ENCODE measurements at regions not wholly inside any gene's neighbourhood (a gene's known extent, or its start where the extent isn't known, plus 50 kb on each side); places are given as distances from the start of the nearest gene placed in this dataset.
"Not testable (repeated sequence)": the region's sequence is repeated elsewhere in the genome, so short reads cannot be mapped to it uniquely, and the experiment has no call there.

DNA sequence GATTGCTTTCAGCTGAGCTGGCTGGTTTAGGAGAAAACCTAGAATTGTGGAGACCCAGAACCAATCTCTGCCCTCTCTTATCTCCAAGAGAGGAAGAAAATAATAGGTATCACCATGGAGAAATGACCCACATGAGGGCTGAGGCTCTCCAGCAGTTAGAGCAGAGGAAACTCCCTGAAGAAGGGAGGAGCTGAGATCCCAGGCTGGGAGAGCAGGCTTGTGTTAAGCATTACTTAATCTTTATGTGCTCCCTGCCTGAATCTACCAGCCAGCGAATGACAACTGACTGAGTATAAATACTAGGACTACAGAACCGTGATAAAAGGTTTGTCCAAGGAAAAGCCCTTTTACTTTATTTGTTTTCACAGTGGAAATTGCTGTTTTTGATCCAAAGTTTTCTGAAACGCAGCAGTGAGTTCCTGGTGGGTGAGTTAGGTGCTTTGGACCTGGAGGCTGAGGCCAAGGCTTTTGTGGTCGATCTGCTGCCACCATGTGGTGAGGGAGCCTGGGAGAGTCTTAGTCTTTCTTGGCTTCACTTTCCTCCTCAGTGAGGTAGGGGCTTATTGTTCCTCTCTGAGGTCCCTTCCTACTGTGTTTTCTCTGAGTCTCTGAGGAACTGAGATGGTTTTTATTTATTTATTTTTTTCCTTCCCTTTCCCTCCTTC, 219.5 kb upstream of the NOTCH2NLA start:
- H3K36me3 ChIP-seq; ATAC-seq; H3K4me3 ChIP-seq; H3K4me1 ChIP-seq; H3K9me3 ChIP-seq; intact Hi-C loops (cut with DNase I); H3K27ac ChIP-seq; H3K27me3 ChIP-seq: not testable (repeated sequence)
- 8 to 30% (median 22%) methylated on average over 2 to 4 of the region's 4 CpGs for WGBS, 4 donors
- DNase-seq = peak in 4 of 5 donors; percentile 45 to 52 (median 51)
- TF ChIP-seq, protein P1, sequence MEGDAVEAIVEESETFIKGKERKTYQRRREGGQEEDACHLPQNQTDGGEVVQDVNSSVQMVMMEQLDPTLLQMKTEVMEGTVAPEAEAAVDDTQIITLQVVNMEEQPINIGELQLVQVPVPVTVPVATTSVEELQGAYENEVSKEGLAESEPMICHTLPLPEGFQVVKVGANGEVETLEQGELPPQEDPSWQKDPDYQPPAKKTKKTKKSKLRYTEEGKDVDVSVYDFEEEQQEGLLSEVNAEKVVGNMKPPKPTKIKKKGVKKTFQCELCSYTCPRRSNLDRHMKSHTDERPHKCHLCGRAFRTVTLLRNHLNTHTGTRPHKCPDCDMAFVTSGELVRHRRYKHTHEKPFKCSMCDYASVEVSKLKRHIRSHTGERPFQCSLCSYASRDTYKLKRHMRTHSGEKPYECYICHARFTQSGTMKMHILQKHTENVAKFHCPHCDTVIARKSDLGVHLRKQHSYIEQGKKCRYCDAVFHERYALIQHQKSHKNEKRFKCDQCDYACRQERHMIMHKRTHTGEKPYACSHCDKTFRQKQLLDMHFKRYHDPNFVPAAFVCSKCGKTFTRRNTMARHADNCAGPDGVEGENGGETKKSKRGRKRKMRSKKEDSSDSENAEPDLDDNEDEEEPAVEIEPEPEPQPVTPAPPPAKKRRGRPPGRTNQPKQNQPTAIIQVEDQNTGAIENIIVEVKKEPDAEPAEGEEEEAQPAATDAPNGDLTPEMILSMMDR (IDR thresholded peaks at IDR 0.05) = peak in 9 of 12 donors; percentile 4 to 47 (median 36)

DNA sequence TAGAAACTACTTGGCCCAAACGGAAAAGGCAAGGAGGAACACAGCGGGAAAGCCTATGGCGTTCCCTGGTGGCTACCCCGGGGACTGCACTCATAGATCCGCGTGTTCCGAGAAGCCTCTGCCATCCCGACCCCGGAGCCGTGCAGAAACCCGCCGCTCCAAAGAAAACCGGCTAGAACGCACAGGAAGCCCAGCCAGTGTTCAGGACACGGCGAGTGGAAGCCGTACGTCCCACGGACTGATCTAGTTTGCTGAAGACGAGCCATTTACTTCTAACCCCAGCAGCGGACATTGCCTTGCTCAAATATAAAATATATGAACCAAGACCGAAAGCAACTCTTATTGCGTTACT, 215.0 kb upstream of the NOTCH2NLA start:
- H3K27ac ChIP-seq; H3K36me3 ChIP-seq; ATAC-seq; H3K4me1 ChIP-seq; H3K9me3 ChIP-seq; intact Hi-C loops (cut with DNase I); H3K27me3 ChIP-seq: not testable (repeated sequence)
- H3K4me3 ChIP-seq = peak overlapping the region in 9 of 12 donors; percentile 34 to 59 (median 45)
- WGBS, 4 donors = 0 to 1% (median 0%) methylated on average over 5 to 18 of the region's 23 CpGs
- TF ChIP-seq, protein P1 (IDR thresholded peaks at IDR 0.05) = peak in 5 of 12 donors; percentile 4 to 25 (median 12)
- DNase-seq = peak in 3 of 5 donors; percentile 18 to 25 (median 19)

DNA sequence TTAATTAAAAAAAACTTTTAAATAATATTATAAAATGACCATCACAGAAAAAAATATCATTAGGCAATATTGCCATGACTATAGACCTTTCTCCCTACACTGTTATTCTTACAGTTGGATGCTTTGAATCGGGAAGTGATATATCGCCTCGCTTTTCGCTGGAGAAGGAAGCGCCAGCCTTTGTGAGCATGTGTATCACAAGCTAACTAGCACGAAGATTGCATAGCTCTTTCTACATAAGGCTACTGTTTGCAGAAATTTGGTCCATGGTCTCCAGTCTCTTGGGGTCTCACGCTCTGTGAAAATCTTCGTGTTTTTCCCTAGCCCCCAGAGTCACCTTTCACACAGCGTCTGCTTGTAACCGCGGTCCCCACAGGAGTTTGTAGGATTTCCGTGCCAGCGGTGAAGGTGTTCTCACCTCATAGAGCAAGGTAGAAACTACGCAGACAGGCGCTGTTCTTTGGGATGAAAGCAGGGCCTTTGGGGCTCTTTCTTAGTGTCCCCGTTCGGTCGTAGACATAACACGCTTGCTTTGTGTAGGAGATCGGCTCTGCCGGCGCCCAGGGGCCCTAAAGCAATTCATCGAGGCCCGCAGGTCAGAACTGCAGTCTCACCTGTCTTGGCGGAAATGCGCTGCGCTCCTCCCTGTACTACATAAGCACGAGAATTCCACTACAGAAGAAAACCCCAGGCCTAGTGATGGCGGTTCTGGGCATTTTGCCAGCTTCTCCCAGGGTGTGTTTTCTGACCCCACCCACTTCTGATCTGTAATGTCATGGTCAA, 214.5 kb upstream of the NOTCH2NLA start:
- intact Hi-C loops (cut with DNase I); H3K4me1 ChIP-seq; H3K27me3 ChIP-seq; H3K9me3 ChIP-seq; H3K36me3 ChIP-seq; H3K27ac ChIP-seq; ATAC-seq; DNase-seq: not testable (repeated sequence)
- WGBS, 4 donors = 51 to 69% (median 56%) methylated on average over 11 to 15 of the region's 29 CpGs
- H3K4me3 ChIP-seq = peak overlapping the region in 3 of 12 donors; percentile 34 to 45 (median 44)

DNA sequence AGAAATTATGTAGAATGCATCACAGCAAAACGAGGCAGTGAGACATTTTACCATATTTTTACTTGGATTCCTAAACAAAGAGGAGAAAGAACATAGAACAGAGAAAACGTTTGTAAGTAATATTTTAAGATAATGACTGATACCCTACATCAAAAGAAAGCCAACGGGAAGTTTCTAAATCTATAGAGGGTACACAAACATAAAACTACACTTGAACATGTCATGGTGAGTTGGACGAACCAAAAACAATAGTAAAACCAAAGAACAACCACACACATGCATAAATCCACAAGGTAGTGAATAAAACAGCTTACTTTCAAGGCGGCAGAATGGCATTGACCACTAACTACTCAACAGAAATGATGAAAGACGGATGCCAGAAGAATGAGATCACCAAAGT, 209.7 kb upstream of the NOTCH2NLA start:
- WGBS, 4 donors = 55 to 100% (median 69%) methylated on average over 1 to 3 of the region's 6 CpGs; no CpG with 5 or more reads in 1 of the 4 donors
- H3K27ac ChIP-seq; intact Hi-C loops (cut with DNase I); H3K4me3 ChIP-seq; H3K27me3 ChIP-seq; H3K36me3 ChIP-seq; H3K9me3 ChIP-seq; ATAC-seq; H3K4me1 ChIP-seq; DNase-seq: not testable (repeated sequence)

DNA sequence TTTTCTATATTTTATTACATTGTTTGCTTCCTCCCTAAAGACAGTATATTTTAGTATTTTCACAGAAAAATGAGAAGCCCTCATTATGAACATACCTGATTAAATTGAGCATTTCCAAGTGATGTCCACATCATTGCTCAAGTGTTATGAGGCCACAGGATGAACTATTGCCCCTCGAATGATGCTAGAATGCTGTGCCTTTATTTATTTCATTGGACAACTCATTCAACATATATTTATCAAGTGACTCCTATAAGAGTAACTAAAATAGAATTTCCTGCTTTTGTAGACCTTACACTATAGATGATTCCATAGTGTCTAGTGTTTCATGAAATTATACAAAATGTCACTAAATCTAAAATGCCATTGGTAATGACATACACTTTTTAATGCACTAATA, 187.8 kb upstream of the NOTCH2NLA start:
- DNase-seq; H3K9me3 ChIP-seq; H3K27me3 ChIP-seq; ATAC-seq; H3K4me3 ChIP-seq; H3K36me3 ChIP-seq; intact Hi-C loops (cut with DNase I); H3K4me1 ChIP-seq; H3K27ac ChIP-seq: not testable (repeated sequence)
- WGBS, 4 donors = 78 to 89% (median 85%) methylated on average over 1 of the region's 1 CpG

DNA sequence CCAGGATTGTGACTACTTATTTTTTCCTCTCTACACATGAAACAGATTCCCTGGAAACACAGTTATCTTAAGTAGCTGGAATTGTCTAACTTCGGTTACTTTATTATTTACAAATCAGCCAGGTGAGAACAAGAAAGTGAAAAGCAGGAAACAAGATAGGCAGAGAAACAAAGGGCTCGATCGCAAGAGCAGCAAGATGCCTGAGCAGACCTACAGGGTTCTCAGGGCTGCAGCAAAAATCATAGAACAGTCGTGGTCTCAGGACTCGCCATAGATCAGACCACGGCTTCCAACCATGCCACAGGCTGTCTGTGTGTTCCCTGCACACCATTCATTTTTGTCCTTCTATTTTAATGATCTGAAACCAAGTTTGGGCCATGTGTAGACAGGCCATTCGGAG, 186.2 kb upstream of the NOTCH2NLA start:
- H3K27ac ChIP-seq; ATAC-seq; DNase-seq; H3K27me3 ChIP-seq; H3K36me3 ChIP-seq; H3K4me1 ChIP-seq; H3K9me3 ChIP-seq; H3K4me3 ChIP-seq; intact Hi-C loops (cut with DNase I): not testable (repeated sequence)
- 82 to 95% (median 85%) methylated on average over 5 of the region's 7 CpGs; no CpG with 5 or more reads in 1 of the 4 donors for WGBS, 4 donors

DNA sequence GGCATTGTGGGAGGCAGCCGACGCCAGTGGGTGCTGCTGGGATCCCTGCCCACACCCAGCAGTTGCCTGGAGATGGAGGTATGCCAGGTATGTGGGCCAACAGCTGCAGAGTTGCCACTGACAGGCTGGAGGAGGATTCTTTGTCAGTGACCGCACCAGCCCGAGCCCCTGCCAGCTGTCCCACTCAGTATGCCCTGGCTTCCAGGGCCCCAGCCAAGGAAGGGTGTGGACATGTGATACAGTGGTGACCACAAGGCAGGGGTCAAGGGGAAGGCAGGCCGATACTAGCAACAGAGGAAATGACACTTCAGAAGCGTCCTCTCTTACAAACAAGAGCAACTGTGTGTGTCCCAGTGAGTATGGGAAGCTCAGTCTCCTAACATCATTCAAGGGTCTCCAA, 185.1 kb upstream of the NOTCH2NLA start:
- H3K36me3 ChIP-seq; intact Hi-C loops (cut with DNase I); H3K9me3 ChIP-seq; H3K4me1 ChIP-seq; ATAC-seq; H3K27ac ChIP-seq; H3K27me3 ChIP-seq; H3K4me3 ChIP-seq: not testable (repeated sequence)
- peak in 4 of 5 donors; percentile 28 to 63 (median 38) for DNase-seq
- WGBS, 4 donors = 5 to 11% methylated on average over 4 of the region's 6 CpGs; no CpG with 5 or more reads in 2 of the 4 donors

DNA sequence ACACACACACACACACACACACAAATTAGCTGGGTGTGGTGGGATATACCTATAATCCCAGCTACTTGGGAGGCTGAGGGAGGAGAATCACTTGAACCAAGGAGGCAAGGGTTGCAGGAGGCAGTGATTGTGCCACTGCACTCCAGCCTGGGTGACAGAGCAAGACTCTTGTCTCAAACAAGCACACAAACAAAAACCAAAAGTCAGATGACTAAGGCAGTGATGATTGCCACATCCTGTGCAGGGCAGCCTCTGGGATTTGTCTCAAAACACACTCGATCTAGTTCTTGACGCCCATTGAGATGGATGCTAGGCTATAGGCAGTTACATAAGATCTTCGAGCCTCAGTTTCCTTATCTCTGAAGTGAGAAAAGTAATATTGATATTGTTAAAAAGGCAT, 183.1 kb upstream of the NOTCH2NLA start:
- ATAC-seq; H3K27ac ChIP-seq; H3K36me3 ChIP-seq; DNase-seq; intact Hi-C loops (cut with DNase I); H3K4me1 ChIP-seq; H3K27me3 ChIP-seq; H3K9me3 ChIP-seq; H3K4me3 ChIP-seq: not testable (repeated sequence)
- 12 to 50% methylated on average over 1 to 2 of the region's 3 CpGs; no CpG with 5 or more reads in 2 of the 4 donors for WGBS, 4 donors
